GM19025 (cell line): ENCODE measurements at regions not wholly inside any gene's neighbourhood (a gene's known extent, or its start where the extent isn't known, plus 50 kb on each side); places are given as distances from the start of the nearest gene placed in this dataset.

Experiments used
- ATAC-seq: cut with Tn5 transposase; IDR thresholded peaks from one replicate; pipeline ENCODE4 v1.9.1; 2021; ENCODE audit warnings: mild to moderate bottlenecking, low read depth, moderate library complexity; ENCODE audit not compliant: unreplicated experiment

- ATAC-seq: no peak
Measured at GRCh38 chr18:4869155-4869554, 327.9 kb downstream of the AKAIN1 start.

GRCh38 chr18:4858379-4859127 is 338.5 kb downstream of the AKAIN1 start:
- ATAC-seq: no peak

- ATAC-seq: no peak
Measured at GRCh38 chr18:4854671-4855070, 342.4 kb downstream of the AKAIN1 start.

- ATAC-seq: no peak
Measured at GRCh38 chr18:4851301-4851976, 345.6 kb downstream of the AKAIN1 start.

- no peak for ATAC-seq
Measured at GRCh38 chr18:4847056-4847455, 350.0 kb downstream of the AKAIN1 start.

- no peak for ATAC-seq
Measured at GRCh38 chr18:4844320-4844719, 352.7 kb downstream of the AKAIN1 start.

GRCh38 chr18:4843771-4844170 is 353.3 kb downstream of the AKAIN1 start:
- no peak for ATAC-seq

- ATAC-seq: no peak
Measured at GRCh38 chr18:4842751-4843150, 354.3 kb downstream of the AKAIN1 start.

GRCh38 chr18:4842287-4842686 is 354.8 kb downstream of the AKAIN1 start:
- no peak for ATAC-seq

- ATAC-seq: no peak
Measured at GRCh38 chr18:4839639-4840038, 357.4 kb downstream of the AKAIN1 start.

GRCh38 chr18:4836141-4836540 is 360.9 kb downstream of the AKAIN1 start:
- ATAC-seq: no peak

- no peak for ATAC-seq
Measured at GRCh38 chr18:4831791-4832375, 365.2 kb downstream of the AKAIN1 start.

GRCh38 chr18:4831127-4831526 is 365.9 kb downstream of the AKAIN1 start:
- no peak for ATAC-seq

- no peak for ATAC-seq
Measured at GRCh38 chr18:4823091-4823490, 368.0 kb upstream of the DLGAP1 start.

- no peak for ATAC-seq
Measured at GRCh38 chr18:4821801-4822200, 366.7 kb upstream of the DLGAP1 start.

GRCh38 chr18:4817665-4818064 is 362.6 kb upstream of the DLGAP1 start:
- ATAC-seq: no peak

GRCh38 chr18:4813708-4814107 is 358.6 kb upstream of the DLGAP1 start:
- ATAC-seq: no peak

- no peak for ATAC-seq
Measured at GRCh38 chr18:4808891-4809290, 353.8 kb upstream of the DLGAP1 start.

GRCh38 chr18:4807604-4808293 is 352.6 kb upstream of the DLGAP1 start:
- no peak for ATAC-seq

- no peak for ATAC-seq
Measured at GRCh38 chr18:4806331-4806730, 351.2 kb upstream of the DLGAP1 start.

- no peak for ATAC-seq
Measured at GRCh38 chr18:4802296-4802695, 347.2 kb upstream of the DLGAP1 start.
